Hematopoietic multipotent progenitor cell treated with erythropoietin and hydrocortisone succinate and interleukin-3 and kit ligand, for 6 days (in vitro differentiated cells): ENCODE measurements at regions not wholly inside any gene's neighbourhood (a gene's known extent, or its start where the extent isn't known, plus 50 kb on each side); places are given as distances from the start of the nearest gene placed in this dataset.
"Not testable (repeated sequence)": the region's sequence is repeated elsewhere in the genome, so short reads cannot be mapped to it uniquely, and the experiment has no call there.

ENCODE experiments used
- DNase-seq: peaks from one replicate; pipeline ENCODE4 v3.0.0-alpha.2; 2015

DNA sequence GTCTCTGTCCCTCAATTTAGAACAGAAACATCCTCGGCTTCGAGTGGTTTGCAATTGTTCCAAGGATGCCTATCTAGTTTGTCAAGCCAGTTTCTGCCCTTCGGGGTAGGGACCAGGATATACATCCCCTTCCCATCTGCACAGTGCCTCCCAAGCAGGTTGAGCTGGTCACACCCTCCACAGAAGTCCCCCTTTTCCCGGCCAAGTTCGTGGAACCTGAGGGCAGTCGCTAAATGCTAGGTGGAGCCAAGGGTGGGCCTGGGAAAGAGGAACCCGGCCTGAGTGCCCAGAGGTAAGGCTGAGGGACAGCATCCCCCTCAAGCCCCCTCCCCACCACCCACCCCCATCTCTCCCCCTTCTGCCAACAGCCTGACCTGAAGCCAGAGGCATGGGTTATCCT lies 62.4 kb upstream of the NANOS1 start:
- no peak for DNase-seq

GRCh38 chr10:118968060-118968459 lies 61.5 kb upstream of the NANOS1 start:
- DNase-seq, result no peak

GRCh38 chr10:118968482-118968881 lies 61.0 kb upstream of the NANOS1 start:
- DNase-seq, result no peak

DNA sequence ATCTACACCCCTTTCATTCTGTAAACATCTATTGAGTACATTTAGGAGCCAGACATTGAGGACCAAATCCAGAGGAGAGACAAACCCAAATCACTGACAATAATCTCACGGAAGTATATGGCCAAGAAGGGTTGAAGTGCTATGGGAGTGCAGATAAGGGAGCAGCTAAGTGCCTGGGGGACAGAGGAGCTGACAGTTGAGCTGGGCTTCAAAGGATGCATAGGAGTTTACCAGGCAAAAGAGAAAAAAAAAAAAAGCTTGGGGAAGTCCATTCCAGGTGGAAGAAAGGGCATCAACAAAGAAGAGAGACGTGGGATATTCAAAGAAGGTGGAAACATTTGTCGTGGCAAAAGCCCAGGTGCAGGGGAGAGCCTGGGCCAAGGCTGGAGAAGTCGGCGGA lies 60.5 kb upstream of the NANOS1 start:
- no peak for DNase-seq

DNA sequence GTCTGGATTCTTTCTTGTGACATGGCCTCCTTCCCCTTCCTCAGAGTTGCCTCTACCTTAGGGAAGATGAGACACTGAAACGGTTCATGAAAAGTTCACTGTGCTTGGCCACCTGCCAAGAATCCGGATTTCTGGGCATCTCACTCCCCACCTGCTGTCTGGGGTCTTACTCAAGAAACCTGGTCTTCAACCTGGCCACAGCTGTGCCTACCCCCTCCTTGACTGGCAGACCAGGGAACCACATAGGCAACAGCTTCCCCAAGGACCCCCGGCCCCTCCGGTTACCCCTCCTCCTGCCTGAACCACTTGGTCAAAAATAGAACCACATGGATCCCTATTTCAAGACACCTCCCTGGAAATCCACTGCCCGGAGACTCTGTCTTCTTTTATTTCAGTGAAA lies 58.7 kb upstream of the NANOS1 start:
- no peak for DNase-seq

GRCh38 chr10:118971187-118971586 lies 58.3 kb upstream of the NANOS1 start:
- no peak for DNase-seq

- DNase-seq, result no peak
These were observed 57.6 kb upstream of the NANOS1 start for GRCh38 chr10:118971876-118972275.

GRCh38 chr10:118973744-118974143 lies 55.8 kb upstream of the NANOS1 start:
- DNase-seq, result no peak

GRCh38 chr10:118974951-118975350 lies 54.6 kb upstream of the NANOS1 start:
- no peak for DNase-seq

DNA sequence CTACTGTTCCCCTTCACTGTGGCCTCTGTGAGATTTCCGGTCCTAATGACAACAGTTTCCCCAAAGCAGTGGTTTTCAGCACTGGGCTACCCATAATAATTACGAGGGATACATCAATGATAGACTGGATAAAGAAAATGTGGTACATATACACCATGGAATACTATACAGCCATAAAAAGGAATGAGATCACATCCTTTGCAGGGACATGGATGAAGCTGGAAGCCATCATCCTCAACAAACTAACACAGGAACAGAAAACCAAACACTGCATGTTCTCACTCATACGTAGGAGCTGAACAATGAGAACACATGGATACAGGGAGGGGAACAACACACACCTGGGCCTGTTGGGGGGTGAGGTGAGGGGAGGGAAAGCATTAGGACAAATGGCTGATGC lies 53.3 kb upstream of the NANOS1 start:
- not testable (repeated sequence) for DNase-seq

- no peak for DNase-seq
These were observed 52.4 kb upstream of the NANOS1 start for GRCh38 chr10:118977022-118977599.

DNA sequence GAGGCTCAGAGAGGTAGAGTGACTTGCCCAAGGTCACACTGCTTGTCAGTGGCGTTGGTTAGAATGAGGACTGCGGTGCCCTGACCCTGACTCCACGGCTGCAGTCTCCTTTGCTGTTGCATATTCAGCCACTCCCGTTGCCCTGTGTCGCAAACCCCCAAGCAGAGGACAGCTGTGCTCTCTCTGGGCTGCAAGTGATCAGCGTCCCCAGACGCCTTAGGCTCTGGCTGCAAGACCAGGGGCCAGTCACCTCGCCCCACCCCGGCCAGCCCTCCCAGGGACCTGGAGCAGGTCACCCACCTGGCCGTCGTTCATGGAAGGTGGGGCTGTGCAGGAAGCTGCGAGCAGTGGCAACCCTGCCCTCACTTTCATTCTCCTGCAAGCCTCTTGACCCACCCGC lies 51.7 kb upstream of the NANOS1 start:
- no peak for DNase-seq

GRCh38 chr10:118978316-118978997 lies 51.1 kb upstream of the NANOS1 start:
- DNase-seq, result no peak

GRCh38 chr10:118978998-118979350 lies 50.5 kb upstream of the NANOS1 start:
- DNase-seq, result no peak

GRCh38 chr10:118979661-118980060 lies 49.9 kb upstream of the NANOS1 start:
- DNase-seq, result no peak
